Lung (tissue), 11 donors: ENCODE measurements at regions not wholly inside any gene's neighbourhood (a gene's known extent, or its start where the extent isn't known, plus 50 kb on each side); places are given as distances from the start of the nearest gene placed in this dataset.
"Not testable (repeated sequence)": the region's sequence is repeated elsewhere in the genome, so short reads cannot be mapped to it uniquely, and the experiment has no call there.

Experiments used
- ATAC-seq: fragments of 200-7000 bp; cut with Tn5 transposase; one replicate; pipeline ENCODE4 v1.9.1; 2020; ENCODE audit warnings: moderate number of reproducible peaks; ENCODE audit not compliant: insufficient read depth, low FRiP score
- DNase-seq, 3 donors: peaks; one replicate each; pipeline ENCODE4 v3.0.0-alpha.2; 2013 to 2017
- H3K27ac ChIP-seq, 2 donors: one replicate each; pipeline ENCODE4 v1.5.1; 2013; ENCODE audit warnings: mild to moderate bottlenecking in 2 of 2, moderate library complexity in 2 of 2, control low read depth in 1 of 2, inconsistent platforms in 1 of 2, low read depth in 1 of 2, low read length in 1 of 2
- H3K27me3 ChIP-seq, 3 donors: one replicate each; pipeline ENCODE4 v1.5.1; 2013; ENCODE audit warnings: low read length in 2 of 3; ENCODE audit not compliant: control insufficient read depth in 3 of 3, insufficient read depth in 3 of 3
- H3K36me3 ChIP-seq, 4 donors: one replicate each; pipeline ENCODE4 v1.5.1; 2013; ENCODE audit warnings: low read length in 4 of 4, mild to moderate bottlenecking in 1 of 4, moderate library complexity in 1 of 4; ENCODE audit not compliant: control insufficient read depth in 4 of 4, insufficient read depth in 4 of 4
- H3K4me1 ChIP-seq, 5 donors: one replicate each; pipeline ENCODE4 v1.5.1; 2013; ENCODE audit warnings: low read length in 5 of 5, mild to moderate bottlenecking in 2 of 5, moderate library complexity in 1 of 5; ENCODE audit not compliant: control insufficient read depth in 5 of 5, insufficient read depth in 5 of 5
- H3K4me3 ChIP-seq: one replicate; pipeline ENCODE4 v1.5.1; 2013; ENCODE audit warnings: mild to moderate bottlenecking, control low read depth, moderate library complexity
- H3K9ac ChIP-seq, 2 donors: one replicate each; pipeline ENCODE4 v1.5.1; 2013; ENCODE audit warnings: low read length in 2 of 2, control low read depth in 1 of 2; ENCODE audit not compliant: insufficient read depth in 1 of 2
- H3K9me3 ChIP-seq, 4 donors: one replicate each; pipeline ENCODE4 v1.5.1; 2013; ENCODE audit warnings: low read length in 3 of 4, mild to moderate bottlenecking in 1 of 4, moderate library complexity in 1 of 4; ENCODE audit not compliant: control insufficient read depth in 4 of 4, insufficient read depth in 3 of 4
- WGBS, 2 donors: extraction: QIAGEN DNeasy Blood & Tissue Kit; methylation state at CpG; one replicate each; pipeline ENCODE4 v1.1.7; 2013; 5-methylcytosine and 5-hydroxymethylcytosine counted together
- TF ChIP-seq, protein P1 (sequence below): IDR thresholded peaks from 2 replicates; pipeline ENCODE4 v1.5.1; 2012; ENCODE audit warnings: mild to moderate bottlenecking; ENCODE audit errors: control extremely low read depth, extremely low read depth
- donor health status: control.
- donor health status: control.
- donor health status: Bipolar disorder and iron deficiency.
- donor health status: healthy.
- donor health status: DM: yes; HTN: yes; CAD: no.

DNA sequence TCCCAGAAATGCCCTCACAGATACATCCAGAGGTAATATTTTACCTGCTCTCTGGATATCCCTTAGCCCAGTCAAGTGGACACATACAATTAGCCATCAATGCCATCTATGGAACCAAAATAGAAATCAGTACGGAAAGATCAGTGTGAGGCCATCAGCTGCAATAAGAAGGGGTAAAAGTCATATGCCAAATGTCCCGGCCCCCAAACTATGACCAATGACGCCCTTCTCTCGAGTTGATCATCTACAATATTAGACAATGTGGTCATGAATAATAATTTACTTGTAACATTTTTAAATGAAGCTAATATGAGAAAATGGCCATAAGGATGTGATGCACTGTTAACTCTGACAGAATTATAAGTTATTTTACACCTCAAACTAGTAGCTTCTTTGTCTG, 588.9 kb downstream of the POM121L12 start:
- no peaks in the 10 kb centered on the region for H3K36me3 ChIP-seq
- DNase-seq, result no peak
- ATAC-seq, result no peak
- 79 to 86% methylated on average over 4 of the region's 4 CpGs for WGBS, 2 donors
- H3K27ac ChIP-seq, result no peak overlapping the region
- H3K4me1 ChIP-seq, result no peaks in the 10 kb centered on the region
- H3K9me3 ChIP-seq, result peaks cover 0 to 3% (median 2%) of the 10 kb centered on the region in 4 donors
- H3K27me3 ChIP-seq, result no peaks in the 10 kb centered on the region
- H3K9ac ChIP-seq, result no peak overlapping the region
- TF ChIP-seq, protein P1, sequence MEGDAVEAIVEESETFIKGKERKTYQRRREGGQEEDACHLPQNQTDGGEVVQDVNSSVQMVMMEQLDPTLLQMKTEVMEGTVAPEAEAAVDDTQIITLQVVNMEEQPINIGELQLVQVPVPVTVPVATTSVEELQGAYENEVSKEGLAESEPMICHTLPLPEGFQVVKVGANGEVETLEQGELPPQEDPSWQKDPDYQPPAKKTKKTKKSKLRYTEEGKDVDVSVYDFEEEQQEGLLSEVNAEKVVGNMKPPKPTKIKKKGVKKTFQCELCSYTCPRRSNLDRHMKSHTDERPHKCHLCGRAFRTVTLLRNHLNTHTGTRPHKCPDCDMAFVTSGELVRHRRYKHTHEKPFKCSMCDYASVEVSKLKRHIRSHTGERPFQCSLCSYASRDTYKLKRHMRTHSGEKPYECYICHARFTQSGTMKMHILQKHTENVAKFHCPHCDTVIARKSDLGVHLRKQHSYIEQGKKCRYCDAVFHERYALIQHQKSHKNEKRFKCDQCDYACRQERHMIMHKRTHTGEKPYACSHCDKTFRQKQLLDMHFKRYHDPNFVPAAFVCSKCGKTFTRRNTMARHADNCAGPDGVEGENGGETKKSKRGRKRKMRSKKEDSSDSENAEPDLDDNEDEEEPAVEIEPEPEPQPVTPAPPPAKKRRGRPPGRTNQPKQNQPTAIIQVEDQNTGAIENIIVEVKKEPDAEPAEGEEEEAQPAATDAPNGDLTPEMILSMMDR, result no peak
- H3K4me3 ChIP-seq, result no peak overlapping the region

DNA sequence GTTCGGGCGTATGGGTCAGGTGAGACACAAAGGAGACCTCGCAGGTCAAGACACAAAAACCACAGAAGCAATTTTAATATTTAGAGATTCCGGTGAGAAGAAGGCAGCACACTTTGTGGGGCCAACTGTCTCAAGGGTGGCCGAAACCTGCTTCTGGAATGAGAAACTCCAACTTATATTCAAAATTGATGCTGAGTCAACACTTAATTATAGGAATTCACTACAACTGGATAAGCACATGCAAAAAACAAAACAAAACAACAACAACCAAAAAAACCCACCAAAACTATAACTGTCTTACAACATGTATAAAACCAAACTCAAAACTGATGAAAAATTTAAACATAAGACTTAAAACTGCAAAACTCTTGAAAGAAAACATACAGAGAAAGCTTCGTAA, 593.3 kb downstream of the POM121L12 start:
- H3K27ac ChIP-seq, result no peak overlapping the region
- peaks cover 0 to 8% (median 1%) of the 10 kb centered on the region in 4 donors for H3K9me3 ChIP-seq
- H3K4me3 ChIP-seq, result no peak overlapping the region
- no peaks in the 10 kb centered on the region for H3K36me3 ChIP-seq
- ATAC-seq, result no peak
- DNase-seq, result no peak
- no peaks in the 10 kb centered on the region for H3K4me1 ChIP-seq
- TF ChIP-seq, protein P1, result no peak
- 81 to 84% methylated on average over 6 of the region's 6 CpGs for WGBS, 2 donors
- no peak overlapping the region for H3K9ac ChIP-seq
- H3K27me3 ChIP-seq, result no peaks in the 10 kb centered on the region

DNA sequence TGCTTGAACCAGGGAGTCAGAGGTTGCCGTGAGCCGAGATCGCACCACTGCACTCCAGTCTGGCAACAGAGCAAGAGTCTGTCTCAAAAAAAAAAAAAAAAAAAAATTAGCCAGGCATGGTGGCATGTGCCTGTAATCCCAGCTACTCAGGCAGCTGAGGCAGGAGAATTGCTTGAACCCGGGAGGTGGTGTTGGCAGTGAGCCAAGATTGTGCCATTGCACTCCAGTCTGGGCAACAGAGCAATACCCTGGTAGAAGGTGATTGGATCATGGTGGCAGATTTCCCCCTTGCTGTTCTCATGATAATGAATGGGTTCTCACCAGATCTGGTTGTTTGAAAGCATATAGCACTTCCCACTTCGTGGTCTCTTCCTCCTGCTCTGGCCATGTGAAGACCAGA, 599.8 kb downstream of the POM121L12 start:
- WGBS, 2 donors, result 81 to 89% methylated on average over 5 of the region's 5 CpGs
- not testable (repeated sequence) for H3K4me1 ChIP-seq, H3K27ac ChIP-seq, H3K36me3 ChIP-seq, DNase-seq, ATAC-seq, H3K27me3 ChIP-seq, H3K9ac ChIP-seq, H3K4me3 ChIP-seq
- H3K9me3 ChIP-seq, result peaks cover 0 to 13% (median 0%) of the 10 kb centered on the region in 4 donors

DNA sequence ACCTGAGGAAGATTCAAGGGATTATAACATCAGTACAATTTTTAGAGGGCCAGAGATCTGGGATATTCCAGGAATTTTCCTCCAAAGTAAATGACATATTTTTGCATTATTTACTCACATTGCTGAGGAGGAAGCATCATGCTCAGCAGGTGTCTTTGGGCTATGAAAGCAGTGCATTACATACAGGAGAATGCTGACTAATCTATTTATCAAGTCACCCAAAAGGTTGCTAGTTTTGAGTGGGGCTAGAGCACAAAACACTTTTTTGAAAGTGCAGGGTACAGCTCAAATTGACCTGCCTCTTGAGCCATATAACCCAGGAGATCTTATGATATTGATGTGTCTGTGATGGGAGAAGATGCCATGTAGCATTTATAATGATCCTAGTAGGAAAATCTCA, 603.1 kb downstream of the POM121L12 start:
- ATAC-seq (no peak), DNase-seq (no peak)
- Histone ChIP-seq H3K4me1 (no peaks in the 10 kb centered on the region), H3K9me3 (peaks cover 0 to 6% (median 0%) of the 10 kb centered on the region in 4 donors), H3K27me3 (no peaks in the 10 kb centered on the region), H3K27ac (no peak overlapping the region), H3K9ac (no peak overlapping the region), H3K36me3 (no peaks in the 10 kb centered on the region), H3K4me3 (no peak overlapping the region)
- TF ChIP-seq, protein P1, result no peak
